Coronary artery (tissue), 2 donors: ENCODE measurements at regions not wholly inside any gene's neighbourhood (a gene's known extent, or its start where the extent isn't known, plus 50 kb on each side); places are given as distances from the start of the nearest gene placed in this dataset.

Experiments
- DNase-seq: peaks from one replicate; pipeline ENCODE4 v3.0.0-alpha.2; 2017; ENCODE audit warnings: low spot score
- H3K27ac ChIP-seq, 2 donors: fragments of 200-600 bp; sonication (generic); one replicate each; pipeline ENCODE4 v1.5.1; 2016 to 2019
- H3K4me3 ChIP-seq: fragments of 200-600 bp; sonication (generic); 2 replicates; pipeline ENCODE4 v1.5.1; 2016; ENCODE audit warnings: mild to moderate bottlenecking, moderate library complexity
- CTCF ChIP-seq: fragments of 200-600 bp; sonication (generic); IDR thresholded peaks from one replicate; pipeline ENCODE4 v1.5.1; 2019; ENCODE audit warnings: antibody characterized with exemption

GRCh38 chr15:25224396-25224795 is 214.4 kb downstream of the UBE3A start:
- no peak for DNase-seq
- no peak for TF ChIP-seq CTCF
- no peak overlapping the region for H3K4me3 ChIP-seq
- no peak overlapping the region for H3K27ac ChIP-seq

GRCh38 chr15:25226360-25226759 is 212.5 kb downstream of the UBE3A start:
- H3K4me3 ChIP-seq = no peak overlapping the region
- no peak overlapping the region for H3K27ac ChIP-seq
- TF ChIP-seq CTCF = no peak
- DNase-seq = no peak

- no peak for TF ChIP-seq CTCF
- H3K27ac ChIP-seq = no peak overlapping the region
- DNase-seq = no peak
- no peak overlapping the region for H3K4me3 ChIP-seq
Observed at GRCh38 chr15:25228261-25228660, 210.6 kb downstream of the UBE3A start.

- DNase-seq = no peak
- Histone ChIP-seq H3K4me3 (no peak overlapping the region), H3K27ac (no peak overlapping the region)
- no peak for TF ChIP-seq CTCF
Observed at GRCh38 chr15:25230442-25230841, 208.4 kb downstream of the UBE3A start.

GRCh38 chr15:25233766-25234350 is 205.0 kb downstream of the UBE3A start:
- Histone ChIP-seq H3K4me3 (no peak overlapping the region), H3K27ac (no peak overlapping the region)
- TF ChIP-seq CTCF = no peak
- no peak for DNase-seq

GRCh38 chr15:25234831-25235230 is 204.0 kb downstream of the UBE3A start:
- Histone ChIP-seq H3K4me3 (no peak overlapping the region), H3K27ac (no peak overlapping the region)
- DNase-seq = no peak
- no peak for TF ChIP-seq CTCF

- no peak overlapping the region for H3K4me3 ChIP-seq
- no peak for DNase-seq
- no peak overlapping the region for H3K27ac ChIP-seq
- no peak for TF ChIP-seq CTCF
Observed at GRCh38 chr15:25235391-25235790, 203.4 kb downstream of the UBE3A start.
